IMR-90 (cell line): ENCODE measurements at regions not wholly inside any gene's neighbourhood (a gene's known extent, or its start where the extent isn't known, plus 50 kb on each side); places are given as distances from the start of the nearest gene placed in this dataset.

Experiments used
- ATAC-seq: fragments of 200-7000 bp; cut with Tn5 transposase; 2 replicates; pipeline ENCODE4 v1.9.1; 2020; ENCODE audit warnings: low read depth, mild to moderate bottlenecking, moderate library complexity
- BruUV-seq: library from RNA; stranded (reverse); fragments of 400-500 nt; replicated peaks from 2 replicates; lab custom pipeline; 2021; lab: Mats Ljungman, UMichigan
- CTCF ChIA-PET: fragments of 300-600 bp; formaldehyde crosslinking; extraction: SDS; loops from one replicate; lab custom pipeline; 2021; ENCODE audit warnings: antibody characterized with exemption; lab: Yijun Ruan, JAX
- POLR2A ChIA-PET: fragments of 300-600 bp; sonication (Branson Sonifier 250); formaldehyde crosslinking; loops from one replicate; lab custom pipeline; 2022; ENCODE audit warnings: antibody characterized with exemption; ENCODE audit not compliant: unreplicated experiment; lab: Charles Lee
- DNase-seq: peaks from one replicate; pipeline ENCODE4 v3.0.0; 2013
- H2AFZ ChIP-seq: replicated peaks from 2 replicates; pipeline ENCODE3; 2013; ENCODE audit warnings: low read length, mild to moderate bottlenecking; ENCODE audit not compliant: poor library complexity
- H2AK5ac ChIP-seq: 2 replicates; pipeline ENCODE4 v1.6.1; 2013; ENCODE audit warnings: low read depth, low read length, inconsistent platforms
- H2AK9ac ChIP-seq: replicated peaks from 2 replicates; pipeline ENCODE3; 2013; ENCODE audit warnings: mild to moderate bottlenecking, low read depth, low read length, moderate library complexity; ENCODE audit not compliant: poor library complexity
- H2BK120ac ChIP-seq: 2 replicates; pipeline ENCODE4 v1.6.1; 2013; ENCODE audit warnings: low read depth, low read length, inconsistent platforms
- H2BK15ac ChIP-seq: 3 replicates; pipeline ENCODE4 v1.6.1; 2013; ENCODE audit warnings: low read depth, low read length, inconsistent platforms
- H2BK20ac ChIP-seq: 2 replicates; pipeline ENCODE4 v1.6.1; 2013; ENCODE audit warnings: low read depth, mild to moderate bottlenecking, inconsistent platforms, low read length, moderate library complexity
- H2BK5ac ChIP-seq: 2 replicates; pipeline ENCODE4 v1.6.1; 2013; ENCODE audit warnings: mild to moderate bottlenecking, low read depth, low read length, inconsistent platforms; ENCODE audit not compliant: poor library complexity, severe bottlenecking
- H3K14ac ChIP-seq: replicated peaks from 2 replicates; pipeline ENCODE4 v1.6.1; 2013; ENCODE audit warnings: low read depth, low read length, inconsistent platforms
- H3K18ac ChIP-seq: 2 replicates; pipeline ENCODE4 v1.6.1; 2013; ENCODE audit warnings: low read depth, low read length, control low read depth
- H3K23ac ChIP-seq: 2 replicates; pipeline ENCODE4 v1.6.1; 2013; ENCODE audit warnings: low read depth, low read length, inconsistent platforms
- H3K27ac ChIP-seq: 2 replicates; pipeline ENCODE4 v1.5.1; 2013; ENCODE audit warnings: mild to moderate bottlenecking, control low read depth, low read length; ENCODE audit not compliant: insufficient read depth
- H3K27me3 ChIP-seq: 2 replicates; pipeline ENCODE4 v1.6.1; 2013; ENCODE audit warnings: low read length; ENCODE audit not compliant: control insufficient read depth, insufficient read depth
- H3K36me3 ChIP-seq: 2 replicates; pipeline ENCODE4 v1.6.1; 2013; ENCODE audit warnings: low read length, mixed read lengths; ENCODE audit not compliant: control insufficient read depth, insufficient read depth
- H3K4ac ChIP-seq: 2 replicates; pipeline ENCODE4 v1.6.1; 2013; ENCODE audit warnings: low read depth, low read length, inconsistent platforms
- H3K4me1 ChIP-seq: 2 replicates; pipeline ENCODE4 v1.6.1; 2013; ENCODE audit warnings: low read length, mixed read lengths; ENCODE audit not compliant: control insufficient read depth, insufficient read depth
- H3K4me2 ChIP-seq: 2 replicates; pipeline ENCODE4 v1.6.1; 2013; ENCODE audit warnings: low read depth, mild to moderate bottlenecking, control low read depth, low read length, moderate library complexity
- H3K4me3 ChIP-seq: 2 replicates; pipeline ENCODE4 v1.5.1; 2013; ENCODE audit warnings: low read depth, mild to moderate bottlenecking, control low read depth, low read length, moderate library complexity; ENCODE audit not compliant: insufficient read depth
- H3K56ac ChIP-seq: 2 replicates; pipeline ENCODE4 v1.6.1; 2013; ENCODE audit warnings: low read length, inconsistent platforms; ENCODE audit not compliant: insufficient read depth; ENCODE audit errors: extremely low read depth
- H3K79me1 ChIP-seq, 2 experiments: 2 replicates each; pipeline ENCODE4 v1.6.1; 2013; ENCODE audit warnings: low read length in 2 of 2, inconsistent platforms in 1 of 2, low read depth in 1 of 2
- H3K9ac ChIP-seq: 2 replicates; pipeline ENCODE4 v1.6.1; 2013; ENCODE audit warnings: low read depth, low read length, control low read depth
- H3K9me1 ChIP-seq: 2 replicates; pipeline ENCODE4 v1.6.1; 2013; ENCODE audit warnings: low read length, inconsistent platforms; ENCODE audit not compliant: insufficient read depth
- H3K9me3 ChIP-seq: 2 replicates; pipeline ENCODE4 v1.6.1; 2013; ENCODE audit warnings: low read length; ENCODE audit not compliant: control insufficient read depth, insufficient read depth
- H4K20me1 ChIP-seq: 2 replicates; pipeline ENCODE4 v1.6.1; 2013; ENCODE audit warnings: low read length, inconsistent platforms; ENCODE audit not compliant: insufficient read depth
- H4K5ac ChIP-seq: 2 replicates; pipeline ENCODE4 v1.6.1; 2013; ENCODE audit warnings: mild to moderate bottlenecking, low read depth, low read length, control low read depth
- H4K8ac ChIP-seq, 2 experiments: 2 replicates each; pipeline ENCODE4 v1.6.1; 2013; ENCODE audit warnings: low read depth in 2 of 2, low read length in 2 of 2, control low read depth in 1 of 2, inconsistent platforms in 1 of 2
- H4K91ac ChIP-seq: 2 replicates; pipeline ENCODE4 v1.6.1; 2013; ENCODE audit warnings: low read depth, low read length, inconsistent platforms; ENCODE audit not compliant: insufficient read depth
- BHLHE40 ChIP-seq: fragments of 150-350 bp; IDR thresholded peaks from 2 replicates; pipeline ENCODE4 v1.6.1; 2016; ENCODE audit warnings: mild to moderate bottlenecking, low read depth, low read length
- CEBPB ChIP-seq: IDR thresholded peaks from 2 replicates; pipeline ENCODE4 v1.6.1; 2012; ENCODE audit warnings: low read depth, low read length, improper control_type of control experiment
- CHD1 ChIP-seq: IDR thresholded peaks from 2 replicates; pipeline ENCODE4 v1.6.1; 2012; ENCODE audit warnings: low read depth, low read length, improper control_type of control experiment
- CTCF ChIP-seq: conservative IDR thresholded peaks from 2 replicates; pipeline ENCODE4 v1.5.1; 2012; ENCODE audit warnings: mild to moderate bottlenecking, low read depth, low read length, improper control_type of control experiment
- ELK1 ChIP-seq: fragments of 150-350 bp; IDR thresholded peaks from 2 replicates; pipeline ENCODE4 v1.6.1; 2016; ENCODE audit warnings: low read depth, mild to moderate bottlenecking, low read length, moderate library complexity, borderline replicate concordance
- FOS ChIP-seq: fragments of 150-350 bp; IDR thresholded peaks from 2 replicates; pipeline ENCODE4 v1.6.1; 2016; ENCODE audit warnings: low read depth, low read length
- MAFK ChIP-seq: IDR thresholded peaks from 2 replicates; pipeline ENCODE4 v1.6.1; 2012; ENCODE audit warnings: low read depth, low read length, improper control_type of control experiment
- MAZ ChIP-seq: IDR thresholded peaks from 2 replicates; pipeline ENCODE4 v1.6.1; 2012; ENCODE audit warnings: low read depth, mild to moderate bottlenecking, low read length, improper control_type of control experiment, moderate library complexity, borderline replicate concordance
- MXI1 ChIP-seq: IDR thresholded peaks from 2 replicates; pipeline ENCODE4 v1.6.1; 2012; ENCODE audit warnings: low read depth, mild to moderate bottlenecking, low read length, moderate library complexity, borderline replicate concordance
- NFE2L2 ChIP-seq: fragments of 150-350 bp; IDR thresholded peaks from 2 replicates; pipeline ENCODE4 v1.6.1; 2016; ENCODE audit warnings: low read depth, mild to moderate bottlenecking, low read length
- POLR2A ChIP-seq: IDR thresholded peaks from 2 replicates; pipeline ENCODE4 v1.6.1; 2012; ENCODE audit warnings: mild to moderate bottlenecking, low read depth, low read length
- RAD21 ChIP-seq: IDR thresholded peaks from 2 replicates; pipeline ENCODE4 v1.6.1; 2012; ENCODE audit warnings: low read length, improper control_type of control experiment
- RCOR1 ChIP-seq: IDR thresholded peaks from 2 replicates; pipeline ENCODE4 v1.6.1; 2012; ENCODE audit warnings: mild to moderate bottlenecking, low read length, improper control_type of control experiment; ENCODE audit not compliant: insufficient replicate concordance
- RFX5 ChIP-seq: IDR thresholded peaks from 2 replicates; pipeline ENCODE4 v1.8.0; 2012; ENCODE audit warnings: low read depth, mild to moderate bottlenecking, low read length, moderate library complexity
- SMC3 ChIP-seq: fragments of 150-350 bp; IDR thresholded peaks from 2 replicates; pipeline ENCODE4 v1.6.1; 2016; ENCODE audit warnings: low read depth, mild to moderate bottlenecking, antibody characterized with exemption, low read length, moderate library complexity
- USF2 ChIP-seq: fragments of 150-350 bp; IDR thresholded peaks from 2 replicates; pipeline ENCODE4 v1.6.1; 2017; ENCODE audit warnings: mild to moderate bottlenecking, antibody characterized with exemption, low read length, low read depth
- WGBS, 2 experiments: methylation state at CpG; one replicate each; pipeline versions ENCODE4 v1.1.5 to v1.1.7; 2013; ENCODE audit warnings: missing lambda C conversion rate in 2 of 2; ENCODE audit not compliant: insufficient read length in 1 of 2; ENCODE audit errors: extremely low coverage in 2 of 2; 5-methylcytosine and 5-hydroxymethylcytosine counted together
- dilution Hi-C: fragments of 300-500 bp; cut with HindIII; formaldehyde crosslinking; loops from one replicate; pipeline ENCODE4 v1.14.3; 2018; ENCODE audit warnings: low sequenced_read_pairs; ENCODE audit not compliant: unreplicated experiment
- in situ Hi-C: fragments of 300-500 bp; cut with MboI; formaldehyde crosslinking; loops from 3 replicates; pipeline ENCODE4 v1.14.3; 2019; ENCODE audit warnings: low sequenced_read_pairs, inconsistent platforms, mixed read lengths
- intact Hi-C: fragments of 100-400 bp; cut with micrococcal nuclease; formaldehyde crosslinking; loops from 2 replicates; pipeline ENCODE4 v1.10.0; 2022

- no peak overlapping the region for H3K18ac ChIP-seq
- intact Hi-C loops, result no loop called here
These were observed 63.0 kb upstream of the THY1 start for GRCh38 chr11:119486016-119486415.

More at GRCh38 chr11:119486016-119486415, 63.0 kb upstream of the THY1 start:
- H3K23ac ChIP-seq, result no peak overlapping the region
- no peak overlapping the region for H2AFZ ChIP-seq
- POLR2A ChIA-PET, result no interaction called here
- H4K5ac ChIP-seq, result no peak overlapping the region
- H3K14ac ChIP-seq, result no peak overlapping the region
- no peak for DNase-seq
- no peak overlapping the region for H2BK5ac ChIP-seq
- ATAC-seq, result no peak
- H2BK120ac ChIP-seq, result no peak overlapping the region
- H3K9me1 ChIP-seq, result no peaks in the 10 kb centered on the region
- BruUV-seq, result no TSS peak
- H2AK5ac ChIP-seq, result no peak overlapping the region
- no peaks in the 10 kb centered on the region for H3K79me1 ChIP-seq
- no peak overlapping the region for H3K4ac ChIP-seq
- no peak overlapping the region for H2BK15ac ChIP-seq
- peaks cover 74% of the 10 kb centered on the region for H3K27me3 ChIP-seq
- no peak overlapping the region for H3K9ac ChIP-seq
- no peak overlapping the region for H4K91ac ChIP-seq
- H3K27ac ChIP-seq, result no peak overlapping the region
- H3K56ac ChIP-seq, result no peak overlapping the region
- H4K20me1 ChIP-seq, result peaks cover 2% of the 10 kb centered on the region; the same call in 1 of the 2 replicates
- H3K4me2 ChIP-seq, result no peak overlapping the region
- no peaks in the 10 kb centered on the region for H3K9me3 ChIP-seq
- H3K36me3 ChIP-seq, result no peaks in the 10 kb centered on the region
- H2AK9ac ChIP-seq, result no peak overlapping the region
- no peaks in the 10 kb centered on the region for H3K4me1 ChIP-seq
- no peak overlapping the region for H4K8ac ChIP-seq
- TF ChIP-seq MAFK (no peak), MXI1 (no peak), SMC3 (no peak), RAD21 (no peak), USF2 (no peak), POLR2A (no peak), CEBPB (no peak), FOS (no peak), BHLHE40 (no peak), RCOR1 (no peak), ELK1 (no peak), NFE2L2 (no peak), CTCF (no peak), CHD1 (no peak), MAZ (no peak), RFX5 (no peak)
- H3K4me3 ChIP-seq, result no peak overlapping the region
- CTCF ChIA-PET, result interaction anchor here (1.3 kb wide), 1 partner anchor 243 kb away, joined by 5 read pairs; the partner anchor contains the start of gene NECTIN1
- H2BK20ac ChIP-seq, result no peak overlapping the region
- dilution Hi-C loops, result no loop called here
- in situ Hi-C loops, result no loop called here
- WGBS, 2 experiments, result no CpG with 5 or more reads among the region's 6 CpGs
